GF-D8 (cell line): ENCODE measurements at regions not wholly inside any gene's neighbourhood (a gene's known extent, or its start where the extent isn't known, plus 50 kb on each side); places are given as distances from the start of the nearest gene placed in this dataset.

Experiments used
- DNase-seq: peaks from one replicate; lab custom pipeline; 2025; lab: John Stamatoyannopoulos, UW

GRCh38 chr7:50962962-50963374 lies 180.3 kb upstream of the GRB10 start:
- DNase-seq, result no peak

- DNase-seq, result no peak
Observed at GRCh38 chr7:50962281-50962883, 179.7 kb upstream of the GRB10 start.

- no peak for DNase-seq
Observed at GRCh38 chr7:50960621-50961310, 178.1 kb upstream of the GRB10 start.

GRCh38 chr7:50959991-50960390 lies 177.3 kb upstream of the GRB10 start:
- no peak for DNase-seq

- no peak for DNase-seq
Observed at GRCh38 chr7:50959560-50959959, 176.9 kb upstream of the GRB10 start.

GRCh38 chr7:50957855-50958254 lies 175.2 kb upstream of the GRB10 start:
- DNase-seq, result no peak

- DNase-seq, result no peak
Observed at GRCh38 chr7:50957431-50957830, 174.7 kb upstream of the GRB10 start.

GRCh38 chr7:50956522-50957155 lies 173.9 kb upstream of the GRB10 start:
- no peak for DNase-seq

GRCh38 chr7:50954716-50955115 lies 172.0 kb upstream of the GRB10 start:
- peak; percentile 26 for DNase-seq

- DNase-seq, result no peak
Observed at GRCh38 chr7:50954245-50954644, 171.5 kb upstream of the GRB10 start.

GRCh38 chr7:50953820-50954219 lies 171.1 kb upstream of the GRB10 start:
- DNase-seq, result no peak

GRCh38 chr7:50953303-50953702 lies 170.6 kb upstream of the GRB10 start:
- DNase-seq, result no peak

- DNase-seq, result no peak
Observed at GRCh38 chr7:50952544-50952943, 169.8 kb upstream of the GRB10 start.

- DNase-seq, result no peak
Observed at GRCh38 chr7:50952120-50952519, 169.4 kb upstream of the GRB10 start.

- no peak for DNase-seq
Observed at GRCh38 chr7:50943482-50943881, 160.8 kb upstream of the GRB10 start.

- no peak for DNase-seq
Observed at GRCh38 chr7:50941525-50941924, 158.8 kb upstream of the GRB10 start.

- no peak for DNase-seq
Observed at GRCh38 chr7:50940621-50941020, 157.9 kb upstream of the GRB10 start.

- DNase-seq, result no peak
Observed at GRCh38 chr7:50939021-50939420, 156.3 kb upstream of the GRB10 start.

- DNase-seq, result no peak
Observed at GRCh38 chr7:50937727-50938126, 155.0 kb upstream of the GRB10 start.

GRCh38 chr7:50926049-50926448 lies 143.4 kb upstream of the GRB10 start:
- DNase-seq, result no peak

- no peak for DNase-seq
Observed at GRCh38 chr7:50923476-50923875, 140.8 kb upstream of the GRB10 start.

- no peak for DNase-seq
Observed at GRCh38 chr7:50921114-50921813, 138.6 kb upstream of the GRB10 start.
